Muscle of arm (tissue), 1 donor: ENCODE measurements at regions not wholly inside any gene's neighbourhood (a gene's known extent, or its start where the extent isn't known, plus 50 kb on each side); places are given as distances from the start of the nearest gene placed in this dataset.
"Not testable (repeated sequence)": the region's sequence is repeated elsewhere in the genome, so short reads cannot be mapped to it uniquely, and the experiment has no call there.

ENCODE experiments used
- DNase-seq: peaks from one replicate; pipeline ENCODE4 v3.0.0-alpha.2; 2013

- DNase-seq = no peak
Observed at GRCh38 chr12:129959889-129960288, 56.1 kb upstream of the TMEM132D start.

- DNase-seq = peak; percentile 19
Observed at GRCh38 chr12:129961091-129961490, 57.3 kb upstream of the TMEM132D start.

DNA sequence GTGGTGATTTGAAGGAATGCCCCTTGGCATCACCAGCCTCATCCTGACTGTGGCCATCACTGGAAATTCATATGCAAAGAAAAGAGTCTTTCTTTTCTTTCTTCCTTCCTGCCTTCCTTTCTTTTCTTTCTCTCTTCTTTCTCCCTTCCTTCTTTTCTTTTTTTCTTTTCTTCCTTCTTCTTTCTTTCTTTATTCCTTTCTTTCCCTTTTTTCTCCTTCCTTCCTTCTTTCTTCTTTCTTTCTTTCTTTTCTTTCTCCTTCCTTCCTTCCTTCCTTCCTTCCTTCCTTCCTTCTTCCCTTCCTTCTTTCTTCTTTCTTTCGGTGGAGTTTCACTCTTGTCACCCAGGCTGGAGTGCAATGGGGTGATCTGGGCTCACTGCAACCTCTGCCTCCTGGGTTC is 58.0 kb upstream of the TMEM132D start:
- no peak for DNase-seq

DNA sequence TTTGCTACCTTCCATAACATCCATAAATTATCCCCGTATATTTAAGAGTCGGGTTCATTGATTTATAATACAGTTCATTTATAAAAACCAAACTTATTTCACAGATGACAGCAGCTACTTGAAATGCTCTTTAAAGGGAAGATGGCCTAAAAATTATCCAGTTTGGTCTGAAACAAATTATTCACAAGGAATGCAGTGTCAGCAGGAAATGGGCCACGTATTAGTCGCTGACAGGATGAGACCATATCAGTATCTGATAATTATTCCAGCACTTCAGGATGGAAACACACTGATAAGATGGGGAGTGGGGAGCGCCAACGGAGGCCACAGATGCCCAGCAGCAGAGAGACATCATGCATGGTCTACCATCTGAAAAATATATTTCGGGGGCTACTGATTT is 60.5 kb upstream of the TMEM132D start:
- no peak for DNase-seq

DNA sequence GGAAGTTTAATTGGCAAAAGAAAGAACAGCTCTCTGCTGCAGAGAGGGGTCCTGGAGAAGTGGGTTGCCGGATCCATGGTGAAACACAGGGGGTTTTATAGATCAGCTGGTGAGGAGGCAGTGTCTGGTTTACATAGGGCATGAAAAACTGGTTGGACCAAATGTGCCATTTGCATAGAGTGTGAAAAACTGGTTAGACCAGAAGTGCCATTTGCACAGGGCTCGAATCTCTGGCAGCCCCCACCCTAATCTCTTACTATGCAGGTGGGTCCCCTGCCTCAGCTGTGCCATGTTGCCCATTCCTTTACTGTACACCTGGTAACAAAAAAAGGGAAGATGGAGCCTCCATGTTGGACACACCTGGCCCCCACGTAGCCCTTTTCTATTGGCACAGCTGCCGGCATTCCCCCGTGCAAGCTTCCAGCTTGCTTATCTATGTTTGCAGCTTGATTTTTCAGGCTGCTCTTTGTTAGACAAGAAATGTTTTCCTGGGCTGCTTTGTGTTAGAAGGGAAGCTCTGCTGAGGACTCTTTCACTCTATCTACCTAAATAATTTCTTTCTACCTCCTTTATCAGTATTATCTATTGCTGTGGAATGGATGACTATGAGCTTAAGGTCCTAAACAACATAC is 61.1 kb upstream of the TMEM132D start:
- no peak for DNase-seq

GRCh38 chr12:129966146-129966995 is 62.5 kb upstream of the TMEM132D start:
- no peak for DNase-seq

GRCh38 chr12:129971721-129972120 is 67.9 kb upstream of the TMEM132D start:
- no peak for DNase-seq

DNA sequence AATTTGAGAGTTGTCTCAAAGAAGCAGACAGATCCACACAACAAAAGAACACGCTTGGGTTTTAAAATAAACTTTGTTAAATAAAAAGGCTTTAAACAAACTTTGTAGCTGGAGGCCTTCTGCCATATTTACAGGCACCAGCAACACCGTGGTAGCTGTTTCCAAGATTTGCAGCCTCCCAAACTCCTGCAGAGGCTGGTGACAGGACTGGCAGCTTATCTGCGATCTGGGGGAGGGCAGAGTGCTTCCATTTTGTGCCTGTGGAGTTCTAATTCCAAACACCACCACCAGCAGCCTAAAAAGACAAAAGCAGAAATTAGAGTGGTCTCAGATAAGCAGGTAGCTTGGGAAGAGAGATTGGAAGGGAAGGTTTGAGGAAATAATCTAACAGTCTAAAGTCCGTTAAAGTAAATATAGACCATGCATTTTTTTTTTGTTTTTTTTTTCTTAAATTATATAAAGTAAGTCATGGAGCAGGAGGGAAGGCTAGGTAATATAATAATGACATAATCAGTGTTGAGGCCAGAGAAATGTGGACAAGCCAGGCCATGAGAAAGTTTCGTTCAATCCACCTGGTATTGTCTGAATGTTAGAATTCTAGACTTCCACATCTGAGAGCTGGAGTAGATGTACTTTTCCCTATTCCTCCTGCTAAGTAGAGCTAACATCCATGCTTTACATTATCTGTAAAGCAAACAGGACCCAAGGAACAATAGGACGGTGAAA is 69.6 kb upstream of the TMEM132D start:
- no peak for DNase-seq

- no peak for DNase-seq
Observed at GRCh38 chr12:129984106-129984505, 80.3 kb upstream of the TMEM132D start.

- DNase-seq = no peak
Observed at GRCh38 chr12:129987841-129988240, 84.0 kb upstream of the TMEM132D start.

- no peak for DNase-seq
Observed at GRCh38 chr12:129994634-129995033, 90.8 kb upstream of the TMEM132D start.

DNA sequence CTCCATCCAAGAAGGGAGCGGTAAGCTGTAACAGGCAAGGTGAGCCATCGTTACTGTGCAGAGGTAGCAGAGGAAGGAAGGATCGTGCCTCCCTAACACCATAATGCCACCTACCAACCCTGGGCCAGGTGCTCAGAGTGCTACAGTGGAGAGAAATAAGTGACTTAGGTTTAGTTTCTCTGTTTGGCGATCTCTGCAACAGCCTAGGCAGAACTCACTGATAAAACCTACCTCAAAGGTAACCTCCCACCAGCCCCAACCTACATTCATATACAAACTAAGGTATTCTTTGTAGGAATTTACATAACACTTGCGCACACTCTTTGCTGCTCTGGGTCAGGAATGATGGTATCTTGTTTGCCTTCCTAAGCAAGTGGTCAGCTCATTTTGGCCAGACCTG is 93.4 kb upstream of the TMEM132D start:
- no peak for DNase-seq

- not testable (repeated sequence) for DNase-seq
Observed at GRCh38 chr12:130004310-130004877, 100.6 kb upstream of the TMEM132D start.

DNA sequence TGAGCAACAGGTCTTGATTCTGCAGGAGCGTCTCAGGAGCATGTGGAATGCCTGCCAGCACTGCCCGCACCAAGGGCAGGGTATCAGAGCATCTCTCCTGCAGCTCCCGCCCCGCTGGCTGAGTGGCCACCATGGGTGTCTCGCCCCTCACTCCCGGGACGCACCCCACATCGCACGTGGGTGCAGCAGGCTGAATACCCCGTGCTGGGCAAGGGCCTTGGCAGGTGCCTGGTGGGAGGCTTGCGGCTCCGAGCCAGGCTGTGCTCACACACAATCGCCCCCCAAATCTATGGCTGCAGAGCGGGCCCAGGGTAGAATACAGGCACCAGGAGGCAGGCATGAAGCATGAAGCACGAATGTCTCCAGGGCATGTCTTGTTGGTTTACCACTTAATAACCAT is 103.9 kb upstream of the TMEM132D start:
- DNase-seq = no peak

- no peak for DNase-seq
Observed at GRCh38 chr12:130008241-130008640, 104.4 kb upstream of the TMEM132D start.

DNA sequence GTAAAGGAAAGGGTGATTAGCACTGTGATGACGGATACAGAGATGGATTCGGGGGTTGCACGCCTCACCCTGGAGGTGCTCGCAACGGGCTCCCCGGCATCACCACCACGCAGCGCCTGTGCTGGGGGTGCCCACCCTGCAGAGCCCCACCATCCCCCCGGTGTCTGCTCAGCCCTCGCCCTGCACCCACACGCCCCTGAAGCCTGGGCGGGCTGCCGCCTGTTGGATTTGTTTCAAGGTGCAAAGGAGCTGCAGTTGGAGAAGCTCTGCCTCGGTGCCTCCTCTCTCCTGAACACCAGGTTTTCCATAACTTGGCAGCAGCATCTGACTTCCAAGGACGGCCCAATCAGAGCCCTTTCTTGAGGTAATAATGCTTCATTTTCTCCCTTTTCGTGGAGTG is 106.1 kb upstream of the TMEM132D start:
- DNase-seq = no peak

- no peak for DNase-seq
Observed at GRCh38 chr12:130011611-130012385, 108.0 kb upstream of the TMEM132D start.

- peak; percentile 56 for DNase-seq
Observed at GRCh38 chr12:130013771-130014484, 110.1 kb upstream of the TMEM132D start.

DNA sequence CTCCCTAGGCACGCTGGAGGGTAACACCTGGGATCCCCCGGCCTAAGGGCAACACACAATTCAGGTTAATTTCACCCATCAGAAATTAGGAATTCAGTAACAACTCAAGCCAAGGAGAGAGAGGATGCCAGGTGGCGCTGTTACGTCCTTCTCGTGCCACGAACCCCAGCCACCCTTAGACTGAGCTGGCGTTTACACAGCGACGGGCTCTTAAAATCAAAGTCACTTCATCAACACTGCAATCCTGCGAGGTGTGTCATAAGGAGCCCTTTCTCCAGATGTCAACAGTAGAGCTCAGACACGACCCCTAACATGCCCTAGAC is 110.6 kb upstream of the TMEM132D start:
- no peak for DNase-seq

GRCh38 chr12:130016194-130016593 is 112.4 kb upstream of the TMEM132D start:
- DNase-seq = no peak

GRCh38 chr12:130016986-130017385 is 113.2 kb upstream of the TMEM132D start:
- DNase-seq = no peak
